ENCODE measurements at regions not wholly inside any gene's neighbourhood (a gene's known extent, or its start where the extent isn't known, plus 50 kb on each side); places are given as distances from the start of the nearest gene placed in this dataset.
"Not testable (repeated sequence)": the region's sequence is repeated elsewhere in the genome, so short reads cannot be mapped to it uniquely, and the experiment has no call there.

DNA sequence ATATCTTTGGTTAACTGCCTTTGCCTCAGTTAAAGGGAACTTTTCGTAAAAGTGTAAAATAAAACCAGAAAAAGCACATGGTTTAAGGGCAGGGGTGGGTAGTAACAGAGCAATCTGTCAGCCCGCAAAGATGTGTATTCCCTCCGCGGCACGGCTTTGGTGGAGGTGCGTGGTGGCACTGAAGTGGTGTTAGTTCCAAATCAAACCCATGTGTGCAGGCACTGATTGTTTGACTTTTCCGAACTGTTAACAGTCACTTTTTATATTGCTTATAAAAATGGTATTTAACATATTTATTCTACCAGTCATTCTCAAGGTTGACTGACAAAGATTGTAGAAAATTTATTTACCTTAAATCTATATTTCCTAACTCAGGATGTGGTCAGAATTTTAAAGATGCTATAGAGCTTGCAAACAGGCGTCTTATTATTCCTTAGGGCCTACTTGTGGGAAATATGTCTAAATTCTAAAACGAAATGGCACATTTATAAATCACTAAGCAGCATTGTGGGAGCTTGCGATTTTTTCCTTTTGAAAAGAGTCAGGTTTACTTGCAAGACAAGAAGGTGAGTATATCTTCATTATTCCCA, 272.7 kb upstream of the PCDH18 start:
- Mint-ChIP-seq H3K9me3 (no peaks in the 10 kb centered on the region), H3K27me3 (no peaks in the 10 kb centered on the region), H3K4me3 (no peak overlapping the region), H3K36me3 (ENCODE audit: low read depth) (no peaks in the 10 kb centered on the region), H3K4me1 (no peaks in the 10 kb centered on the region), H3K27ac (no peak overlapping the region)
- ChIA-PET POLR2A (no interaction called here), CTCF (no interaction called here)
- DNase-seq: no peak

DNA sequence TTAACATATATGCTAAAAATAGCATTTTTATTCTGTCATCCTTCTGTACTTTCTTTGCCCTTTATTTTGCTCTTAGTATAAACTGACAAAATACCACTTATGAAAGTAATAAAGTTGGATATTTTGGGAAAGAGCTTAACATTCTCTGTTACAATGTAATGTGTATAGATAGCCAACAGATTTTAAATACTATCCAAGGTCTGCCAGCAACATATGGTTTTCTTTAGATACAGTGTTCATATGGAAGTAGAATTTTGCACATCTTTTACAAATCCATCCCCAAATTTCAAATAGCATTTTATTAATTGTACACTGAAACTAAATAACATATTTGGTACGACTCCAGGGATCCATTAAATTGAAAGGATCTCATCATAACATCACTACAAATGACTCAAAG, 268.6 kb upstream of the PCDH18 start:
- ChIA-PET CTCF (no interaction called here), POLR2A (no interaction called here)
- Mint-ChIP-seq H3K4me1 (no peaks in the 10 kb centered on the region), H3K4me3 (no peak overlapping the region), H3K9me3 (no peaks in the 10 kb centered on the region), H3K36me3 (ENCODE audit: low read depth) (no peaks in the 10 kb centered on the region), H3K27me3 (no peaks in the 10 kb centered on the region), H3K27ac (no peak overlapping the region)
- no peak for DNase-seq

DNA sequence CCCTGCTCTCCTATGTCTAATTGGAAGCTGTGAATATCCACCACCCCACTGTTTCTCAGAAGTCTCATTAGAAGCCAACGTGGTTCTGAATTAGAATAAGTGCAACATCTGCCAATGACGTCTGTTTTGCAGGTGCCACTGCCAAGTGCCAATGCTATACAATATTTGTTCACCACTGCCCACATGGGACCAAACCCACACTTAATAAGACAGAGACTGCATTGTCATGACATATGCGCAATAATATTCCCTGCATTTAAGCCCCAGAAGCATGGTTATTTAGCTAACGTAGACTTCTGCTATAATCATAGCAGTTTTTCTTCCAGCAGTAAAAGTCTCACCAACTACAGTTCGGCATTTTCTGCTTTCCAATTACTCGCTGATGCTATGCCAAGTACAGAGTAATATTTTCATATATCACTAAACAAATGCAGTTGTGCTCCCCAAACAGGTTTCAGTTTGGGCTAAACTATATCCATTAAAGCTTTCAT, 262.5 kb upstream of the PCDH18 start:
- ChIA-PET CTCF (no interaction called here), POLR2A (no interaction called here)
- Mint-ChIP-seq H3K27ac (no peak overlapping the region), H3K36me3 (ENCODE audit: low read depth) (no peaks in the 10 kb centered on the region), H3K4me1 (no peaks in the 10 kb centered on the region), H3K27me3 (no peaks in the 10 kb centered on the region), H3K4me3 (no peak overlapping the region), H3K9me3 (no peaks in the 10 kb centered on the region)
- no peak for DNase-seq

DNA sequence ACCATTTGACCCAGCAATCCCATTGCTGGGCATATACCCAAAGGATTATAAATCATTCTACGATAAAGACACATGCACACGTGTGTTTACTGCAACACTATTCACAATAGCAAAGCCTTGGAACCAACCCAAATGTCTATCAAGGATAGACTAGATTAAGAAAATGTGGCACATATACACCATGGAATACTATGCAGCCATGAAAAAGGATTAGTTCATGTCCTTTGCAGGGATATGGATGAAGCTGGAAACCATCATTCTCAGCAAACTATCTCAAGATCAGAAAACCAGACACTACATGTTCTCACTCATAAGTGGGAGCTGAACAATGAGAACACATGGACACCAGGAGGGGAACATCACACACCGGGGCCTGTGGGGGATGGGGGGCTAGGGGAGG, 257.0 kb upstream of the PCDH18 start:
- H3K9me3 Mint-ChIP-seq; H3K4me3 Mint-ChIP-seq; CTCF ChIA-PET; H3K36me3 Mint-ChIP-seq (ENCODE audit: low read depth); POLR2A ChIA-PET; H3K27me3 Mint-ChIP-seq; H3K27ac Mint-ChIP-seq; DNase-seq; H3K4me1 Mint-ChIP-seq: not testable (repeated sequence)

DNA sequence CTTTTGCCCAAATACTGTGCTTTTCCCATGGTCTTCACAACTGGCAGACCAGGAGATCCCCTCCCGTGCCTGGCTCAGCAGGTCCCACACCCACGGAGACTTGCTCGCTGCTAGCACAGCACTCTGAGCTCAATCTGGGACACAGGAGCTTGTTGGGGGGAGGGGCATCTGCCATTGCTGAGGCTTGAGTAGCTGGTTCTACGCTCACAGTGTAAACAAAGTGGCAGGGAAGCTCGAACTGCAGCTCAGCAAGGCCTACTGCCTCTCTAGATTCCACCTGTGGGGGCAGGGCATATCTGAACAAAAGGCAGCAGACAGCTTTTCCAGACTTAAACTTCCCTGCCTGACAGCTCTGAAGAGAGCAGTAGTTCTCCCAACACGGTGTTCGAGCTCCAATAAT, 251.6 kb upstream of the PCDH18 start:
- H3K9me3 Mint-ChIP-seq; DNase-seq; H3K4me1 Mint-ChIP-seq; H3K27ac Mint-ChIP-seq; H3K4me3 Mint-ChIP-seq; H3K36me3 Mint-ChIP-seq (ENCODE audit: low read depth); POLR2A ChIA-PET; H3K27me3 Mint-ChIP-seq: not testable (repeated sequence)
- CTCF ChIA-PET: interaction anchor here (1.1 kb wide), 1 partner anchor 23 kb away, joined by 3 read pairs; no protein-coding TSS in a partner anchor

DNA sequence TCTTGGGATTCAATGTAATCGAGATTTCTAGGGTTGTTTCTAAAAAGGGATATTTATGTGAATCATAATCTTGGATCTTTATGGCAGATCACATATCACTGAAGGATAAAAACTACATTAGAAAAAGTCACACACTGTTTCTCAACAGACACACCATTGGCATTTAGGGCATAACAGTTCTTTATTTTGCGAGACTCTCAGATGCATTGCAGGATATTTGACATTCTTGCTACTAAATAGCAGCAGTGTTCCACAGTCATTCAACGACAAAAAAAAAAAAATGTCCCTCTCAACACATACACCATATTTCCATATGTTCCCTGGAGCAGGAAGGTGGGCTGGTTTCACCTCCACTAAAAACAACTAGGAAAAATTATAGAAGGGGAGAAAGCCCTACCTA, 243.4 kb upstream of the PCDH18 start:
- no peaks in the 10 kb centered on the region for H3K9me3 Mint-ChIP-seq
- H3K36me3 Mint-ChIP-seq (ENCODE audit: low read depth): no peaks in the 10 kb centered on the region
- DNase-seq: no peak
- no peaks in the 10 kb centered on the region for H3K4me1 Mint-ChIP-seq
- no peak overlapping the region for H3K27ac Mint-ChIP-seq
- H3K27me3 Mint-ChIP-seq: no peaks in the 10 kb centered on the region
- H3K4me3 Mint-ChIP-seq: no peak overlapping the region
- ChIA-PET CTCF (no interaction called here), POLR2A (no interaction called here)

DNA sequence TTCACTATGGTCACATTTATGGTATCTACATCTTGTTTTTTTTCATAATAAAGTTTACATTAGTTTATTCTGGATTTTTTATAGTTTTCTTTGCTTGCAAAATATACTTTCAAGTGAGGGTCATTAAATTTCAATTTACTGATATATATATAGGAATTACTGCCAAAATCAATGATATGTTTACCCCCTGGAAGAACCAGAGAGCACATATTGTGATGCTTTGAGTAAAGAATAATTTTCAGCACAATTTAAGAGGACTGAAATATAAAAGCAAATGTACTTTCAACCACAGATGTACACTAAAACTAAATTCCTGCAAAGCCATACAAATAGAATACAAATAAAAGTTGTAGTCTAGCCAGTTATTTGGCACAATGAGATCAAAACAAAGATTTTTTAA, 242.2 kb upstream of the PCDH18 start:
- H3K4me1 Mint-ChIP-seq: no peaks in the 10 kb centered on the region
- H3K36me3 Mint-ChIP-seq (ENCODE audit: low read depth): no peaks in the 10 kb centered on the region
- H3K4me3 Mint-ChIP-seq: no peak overlapping the region
- H3K27me3 Mint-ChIP-seq: no peaks in the 10 kb centered on the region
- no peak for DNase-seq
- POLR2A ChIA-PET: no interaction called here
- CTCF ChIA-PET: no interaction called here
- no peak overlapping the region for H3K27ac Mint-ChIP-seq
- H3K9me3 Mint-ChIP-seq: no peaks in the 10 kb centered on the region

DNA sequence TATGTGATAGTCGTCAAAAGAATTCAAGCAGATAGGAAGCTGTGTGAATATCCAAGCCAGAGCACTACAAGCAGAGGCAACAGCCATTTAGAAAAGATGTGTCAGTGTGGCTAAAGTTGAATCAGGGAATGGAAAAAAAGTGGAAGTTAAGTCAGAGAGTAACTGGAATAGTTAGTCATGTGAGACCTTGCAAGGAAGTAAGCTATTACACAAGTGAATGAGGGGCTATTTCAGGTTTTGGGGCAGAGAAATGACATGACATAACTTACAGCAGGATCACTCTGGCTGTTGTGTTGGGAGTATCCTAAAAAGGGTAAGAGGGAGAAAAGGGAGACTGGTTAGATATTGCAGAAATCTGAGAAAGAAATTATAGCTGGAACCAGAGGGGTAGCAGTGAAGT, 236.6 kb upstream of the PCDH18 start:
- DNase-seq: no peak
- Mint-ChIP-seq H3K4me3 (no peak overlapping the region), H3K27me3 (no peaks in the 10 kb centered on the region), H3K4me1 (no peaks in the 10 kb centered on the region), H3K27ac (no peak overlapping the region), H3K9me3 (no peaks in the 10 kb centered on the region), H3K36me3 (ENCODE audit: low read depth) (no peaks in the 10 kb centered on the region)
- ChIA-PET CTCF (no interaction called here), POLR2A (no interaction called here)

DNA sequence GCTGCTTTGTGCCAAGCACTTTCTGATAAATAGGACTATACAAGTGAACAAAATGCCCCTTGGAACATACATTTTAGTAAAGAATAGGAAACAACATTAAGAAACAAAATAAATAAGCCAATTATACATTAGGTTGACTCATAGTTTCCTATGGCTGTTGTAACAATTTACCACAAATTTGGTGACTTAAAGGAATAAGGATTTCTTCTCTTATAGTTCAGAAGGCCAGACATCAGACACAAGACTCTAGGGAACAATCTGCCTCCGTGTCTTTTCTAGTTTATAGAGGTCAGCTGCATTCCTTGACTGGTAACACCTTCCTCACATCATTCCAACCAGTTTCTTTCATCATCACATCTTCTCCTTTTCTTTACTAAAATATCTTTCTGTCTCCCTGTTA, 235.9 kb upstream of the PCDH18 start:
- no peak for DNase-seq
- ChIA-PET POLR2A (no interaction called here), CTCF (no interaction called here)
- Mint-ChIP-seq H3K4me3 (no peak overlapping the region), H3K36me3 (ENCODE audit: low read depth) (no peaks in the 10 kb centered on the region), H3K27me3 (no peaks in the 10 kb centered on the region), H3K9me3 (no peaks in the 10 kb centered on the region), H3K27ac (no peak overlapping the region), H3K4me1 (no peaks in the 10 kb centered on the region)

DNA sequence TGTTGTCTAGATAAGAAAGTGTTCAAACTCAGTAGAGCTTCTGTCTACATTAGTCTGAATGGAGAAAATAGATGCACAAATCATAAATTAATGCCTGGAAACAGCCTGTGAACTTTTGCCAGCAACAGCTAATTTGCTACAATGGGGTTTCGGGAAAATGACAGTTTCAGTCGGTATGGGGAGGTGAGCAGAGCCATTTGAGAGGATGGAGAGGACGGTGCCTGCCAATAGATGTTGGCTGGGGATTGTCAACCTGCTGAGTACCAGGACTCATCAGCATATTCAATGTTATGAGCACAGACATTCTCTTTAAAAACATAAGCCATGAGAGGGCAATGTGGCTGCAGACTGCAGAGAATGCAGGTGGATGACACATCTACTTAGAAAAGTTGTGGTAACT, 230.3 kb upstream of the PCDH18 start:
- ChIA-PET CTCF (no interaction called here), POLR2A (no interaction called here)
- H3K27ac Mint-ChIP-seq: no peak overlapping the region
- H3K27me3 Mint-ChIP-seq: no peaks in the 10 kb centered on the region
- no peaks in the 10 kb centered on the region for H3K36me3 Mint-ChIP-seq (ENCODE audit: low read depth)
- DNase-seq: no peak
- H3K4me1 Mint-ChIP-seq: no peaks in the 10 kb centered on the region
- no peaks in the 10 kb centered on the region for H3K9me3 Mint-ChIP-seq
- H3K4me3 Mint-ChIP-seq: no peak overlapping the region

DNA sequence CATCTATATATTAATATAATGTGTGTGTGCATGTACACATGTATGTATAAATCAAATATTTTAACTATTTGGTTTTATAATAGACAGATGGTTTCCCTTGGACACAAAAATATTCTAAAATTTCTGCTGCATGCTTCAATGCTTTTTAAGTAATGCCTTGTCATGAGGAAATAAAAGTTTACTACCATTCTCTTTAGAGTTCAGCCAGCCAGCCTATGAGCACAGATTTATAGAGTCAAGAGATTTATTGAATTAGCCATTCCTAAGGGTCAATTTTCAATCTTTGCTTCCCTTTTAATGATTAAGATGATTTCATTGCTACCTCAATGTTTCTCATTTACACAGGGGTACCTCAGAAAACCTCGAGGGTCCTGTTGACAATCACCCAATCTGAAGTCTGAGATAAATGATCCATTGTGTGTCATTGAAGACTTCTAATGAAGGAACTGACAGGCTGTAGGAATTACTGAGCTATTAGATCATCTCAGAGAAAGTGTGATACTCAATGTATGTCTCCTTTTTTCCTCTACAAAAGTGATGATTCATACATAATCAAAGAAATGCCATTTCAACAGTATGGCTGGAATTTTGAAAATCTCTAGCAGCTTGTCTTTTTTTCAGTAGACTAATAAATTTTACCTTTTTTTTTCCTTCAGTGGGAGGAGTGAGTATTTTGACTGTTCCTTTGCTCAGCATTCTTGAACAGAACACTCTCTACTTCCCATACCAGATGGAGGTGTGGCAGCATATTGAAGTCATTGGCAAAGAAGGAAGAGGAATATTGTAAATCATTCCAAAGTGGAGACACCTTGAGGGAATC, 222.6 kb upstream of the PCDH18 start:
- CTCF ChIA-PET: no interaction called here
- POLR2A ChIA-PET: no interaction called here
- Mint-ChIP-seq H3K27ac (no peak overlapping the region), H3K9me3 (no peaks in the 10 kb centered on the region), H3K36me3 (ENCODE audit: low read depth) (no peaks in the 10 kb centered on the region), H3K4me3 (no peak overlapping the region), H3K27me3 (no peaks in the 10 kb centered on the region), H3K4me1 (no peaks in the 10 kb centered on the region)
- no peak for DNase-seq

DNA sequence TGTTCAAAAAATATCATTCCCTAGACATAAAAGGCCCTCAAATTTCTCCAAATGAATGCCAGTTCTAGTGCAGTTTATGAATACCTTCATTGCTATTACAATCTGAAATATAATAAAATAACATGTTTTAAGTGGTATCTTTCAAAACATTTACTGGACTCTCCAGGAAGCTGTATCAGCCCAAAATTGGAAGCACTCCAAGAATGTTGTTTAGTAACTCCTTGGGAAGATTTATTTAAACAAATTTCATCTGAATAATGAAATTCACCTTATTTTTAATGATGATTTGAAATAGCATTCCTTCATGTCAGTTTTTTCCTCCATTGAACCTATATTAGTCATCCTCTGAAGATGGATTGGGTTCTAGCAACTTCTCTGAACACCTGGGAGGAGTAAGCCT, 217.2 kb upstream of the PCDH18 start:
- no peaks in the 10 kb centered on the region for H3K27me3 Mint-ChIP-seq
- ChIA-PET POLR2A (no interaction called here), CTCF (no interaction called here)
- no peak overlapping the region for H3K27ac Mint-ChIP-seq
- no peaks in the 10 kb centered on the region for H3K4me1 Mint-ChIP-seq
- H3K36me3 Mint-ChIP-seq (ENCODE audit: low read depth): no peaks in the 10 kb centered on the region
- H3K4me3 Mint-ChIP-seq: no peak overlapping the region
- DNase-seq: no peak
- H3K9me3 Mint-ChIP-seq: no peaks in the 10 kb centered on the region

DNA sequence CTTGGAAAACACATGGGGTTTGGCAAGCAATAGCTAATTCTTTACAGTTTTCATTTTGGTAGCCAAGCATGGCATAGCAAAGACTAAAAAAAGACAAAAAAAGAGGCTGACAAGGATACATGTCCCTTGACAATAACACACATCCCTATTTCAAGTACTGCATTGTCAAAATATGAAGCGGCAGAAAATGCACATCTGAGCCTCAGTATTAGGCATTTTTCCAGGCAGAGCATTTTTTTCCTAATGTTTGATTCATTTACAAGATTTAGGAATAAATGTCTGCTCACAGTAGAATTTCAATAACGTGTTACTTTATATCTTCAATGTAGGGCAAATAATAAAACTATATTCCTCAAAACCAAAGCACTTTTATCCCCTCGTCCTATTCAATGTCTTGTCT, 216.3 kb upstream of the PCDH18 start:
- POLR2A ChIA-PET: no interaction called here
- Mint-ChIP-seq H3K9me3 (no peaks in the 10 kb centered on the region), H3K27me3 (no peaks in the 10 kb centered on the region), H3K4me3 (no peak overlapping the region), H3K4me1 (no peaks in the 10 kb centered on the region), H3K36me3 (ENCODE audit: low read depth) (no peaks in the 10 kb centered on the region), H3K27ac (no peak overlapping the region)
- CTCF ChIA-PET: no interaction called here
- no peak for DNase-seq

DNA sequence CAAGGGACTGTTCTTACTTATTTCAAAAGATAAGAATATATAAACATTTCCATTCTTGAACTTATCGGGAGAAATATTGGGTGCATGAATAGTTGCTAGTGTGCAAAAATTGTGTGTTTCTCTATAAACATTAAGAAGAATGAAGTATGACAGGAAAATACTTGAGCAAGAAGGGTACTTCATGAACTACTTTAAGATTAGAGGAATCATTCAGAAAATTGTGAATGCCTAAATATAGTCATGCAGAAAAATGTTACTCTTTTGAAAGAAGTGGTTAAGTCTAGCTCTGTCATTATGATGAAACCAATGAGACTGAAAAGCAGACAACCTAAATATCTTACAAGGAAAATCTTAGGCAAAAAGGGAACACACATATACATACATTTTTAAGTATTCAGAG, 207.8 kb upstream of the PCDH18 start:
- Mint-ChIP-seq H3K36me3 (ENCODE audit: low read depth) (no peaks in the 10 kb centered on the region), H3K27ac (no peak overlapping the region), H3K27me3 (no peaks in the 10 kb centered on the region), H3K4me1 (no peaks in the 10 kb centered on the region), H3K9me3 (no peaks in the 10 kb centered on the region), H3K4me3 (no peak overlapping the region)
- DNase-seq: no peak
- POLR2A ChIA-PET: no interaction called here
- CTCF ChIA-PET: no interaction called here

All from activated CD4-positive, alpha-beta T cell treated with anti-CD3 and anti-CD28 coated beads, Interleukin-2, amount 10 ng/mL, durations not matched to agents 7 days and 5 days (primary cell).